PFSK-1 (cell line): ENCODE measurements at regions not wholly inside any gene's neighbourhood (a gene's known extent, or its start where the extent isn't known, plus 50 kb on each side); places are given as distances from the start of the nearest gene placed in this dataset.

Source experiments
- POLR2AphosphoS5 ChIP-seq: IDR thresholded peaks from 2 replicates; pipeline ENCODE4 v1.6.1; 2012; ENCODE audit warnings: low read depth, mild to moderate bottlenecking, control low read depth, low read length, moderate library complexity
- SIN3A ChIP-seq: IDR thresholded peaks from 2 replicates; pipeline ENCODE4 v1.6.1; 2012; ENCODE audit warnings: mild to moderate bottlenecking, low read length, moderate library complexity, borderline replicate concordance; ENCODE audit not compliant: insufficient read depth
- TAF1 ChIP-seq: IDR thresholded peaks from 2 replicates; pipeline ENCODE4 v1.6.1; 2012; ENCODE audit warnings: low read length, control low read depth, borderline replicate concordance; ENCODE audit not compliant: insufficient read depth

- no peak for TF ChIP-seq TAF1
- TF ChIP-seq SIN3A, result no peak
- TF ChIP-seq POLR2AphosphoS5, result no peak
Measured at GRCh38 chrX:63508668-63509067, 157.5 kb upstream of the SPIN4 start.
